MM.1S (cell line): ENCODE measurements at regions not wholly inside any gene's neighbourhood (a gene's known extent, or its start where the extent isn't known, plus 50 kb on each side); places are given as distances from the start of the nearest gene placed in this dataset.

Experiments used
- DNase-seq: peaks from one replicate; pipeline ENCODE4 v3.0.0-alpha.2; 2015
- H2AFZ ChIP-seq: fragments of 300-600 bp; sonication (generic); 2 replicates; pipeline ENCODE4 v1.6.0; 2016; ENCODE audit warnings: antibody characterized with exemption, low read length
- H3F3A ChIP-seq: fragments of 300-600 bp; sonication (generic); 2 replicates; pipeline ENCODE4 v1.6.1; 2016; ENCODE audit warnings: mild to moderate bottlenecking, antibody characterized with exemption, low read length, moderate library complexity, mixed read lengths; ENCODE audit not compliant: insufficient read depth
- H3K27ac ChIP-seq: fragments of 300-600 bp; sonication (generic); 2 replicates; pipeline ENCODE4 v1.5.1; 2016; ENCODE audit warnings: mild to moderate bottlenecking, low read length
- H3K27me3 ChIP-seq: fragments of 300-600 bp; sonication (generic); replicated peaks from 2 replicates; pipeline ENCODE4 v1.6.0; 2016; ENCODE audit warnings: low read length; ENCODE audit not compliant: insufficient read depth
- H3K36me3 ChIP-seq: fragments of 300-600 bp; sonication (generic); replicated peaks from 2 replicates; pipeline ENCODE4 v1.6.1; 2016; ENCODE audit warnings: mild to moderate bottlenecking, low read length, mixed read lengths; ENCODE audit not compliant: insufficient read depth
- H3K4me1 ChIP-seq: fragments of 300-600 bp; sonication (generic); 2 replicates; pipeline ENCODE4 v1.6.1; 2016; ENCODE audit warnings: low read length, mixed read lengths
- H3K4me2 ChIP-seq: fragments of 300-600 bp; sonication (generic); 2 replicates; pipeline ENCODE4 v1.6.0; 2016; ENCODE audit warnings: low read depth, low read length
- H3K4me3 ChIP-seq: fragments of 300-600 bp; sonication (generic); 2 replicates; pipeline ENCODE4 v1.5.1; 2016; ENCODE audit warnings: low read length, mixed read lengths
- H3K79me2 ChIP-seq: fragments of 300-600 bp; sonication (generic); 2 replicates; pipeline ENCODE4 v1.6.1; 2016; ENCODE audit warnings: mixed run types, low read length, mixed read lengths
- H3K9ac ChIP-seq: fragments of 300-600 bp; sonication (generic); 2 replicates; pipeline ENCODE4 v1.6.1; 2016; ENCODE audit warnings: low read length, mixed read lengths
- H3K9me2 ChIP-seq: fragments of 300-600 bp; sonication (generic); replicated peaks from 2 replicates; pipeline ENCODE4 v1.6.1; 2016; ENCODE audit warnings: mild to moderate bottlenecking, low read length, mixed read lengths; ENCODE audit not compliant: insufficient read depth
- H3K9me3 ChIP-seq: fragments of 300-600 bp; sonication (generic); replicated peaks from 2 replicates; pipeline ENCODE4 v1.6.1; 2016; ENCODE audit warnings: mild to moderate bottlenecking, low read length, mixed read lengths; ENCODE audit not compliant: insufficient read depth
- H4K20me1 ChIP-seq: fragments of 300-600 bp; sonication (generic); 2 replicates; pipeline ENCODE4 v1.6.1; 2016; ENCODE audit warnings: mild to moderate bottlenecking, low read length, moderate library complexity, mixed read lengths; ENCODE audit not compliant: insufficient read depth
- EZH2 ChIP-seq: fragments of 300-600 bp; sonication (generic); optimal IDR thresholded peaks from 2 replicates; pipeline ENCODE3; 2017; ENCODE audit warnings: low read depth, mild to moderate bottlenecking, antibody characterized with exemption, low read length, mixed read lengths
- EZH2phosphoT487 ChIP-seq: fragments of 300-600 bp; sonication (generic); IDR thresholded peaks from 2 replicates; pipeline ENCODE4 v1.6.1; 2018; ENCODE audit warnings: antibody characterized with exemption, low read length
- TF ChIP-seq, protein P1 (sequence below): fragments of 300-600 bp; sonication (generic); IDR thresholded peaks from 2 replicates; pipeline ENCODE4 v1.5.1; 2016; ENCODE audit warnings: antibody characterized with exemption, low read length, mixed read lengths

DNA sequence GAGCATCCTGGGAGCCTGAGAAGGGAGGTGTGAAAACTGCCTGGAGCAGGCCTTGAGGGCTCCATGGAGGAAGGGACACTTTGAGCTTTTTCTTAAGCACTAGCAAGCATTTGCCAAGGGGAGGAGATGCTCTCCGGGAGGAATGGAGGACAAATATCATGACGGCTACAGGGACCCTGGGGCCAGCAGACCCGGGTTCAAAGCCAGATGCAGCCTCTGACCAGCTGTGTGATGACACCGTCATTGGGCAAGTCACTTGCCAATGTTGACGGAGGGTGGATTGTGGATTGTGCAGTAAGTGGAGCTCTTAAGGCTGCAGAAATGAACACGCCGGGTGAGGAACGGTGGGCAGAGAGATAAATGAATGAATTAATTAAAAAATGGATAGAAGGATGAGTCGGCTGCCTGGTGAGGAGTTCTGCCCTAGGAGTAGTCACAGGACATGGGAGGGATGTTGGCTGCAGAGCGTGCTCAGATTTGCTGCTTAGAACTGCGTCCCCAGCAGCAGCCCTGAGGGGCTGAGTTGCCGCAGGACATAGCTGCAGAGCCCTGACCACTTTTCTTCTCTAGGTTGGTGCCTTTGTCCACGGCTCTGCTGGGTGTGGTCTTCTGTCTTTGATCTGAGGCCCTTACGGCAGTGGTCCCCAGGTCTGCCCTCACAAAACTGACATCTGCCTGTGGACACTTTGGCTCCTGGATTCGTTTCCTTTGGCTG, 507.6 kb downstream of the NPHP4 start:
- TF ChIP-seq EZH2 (no peak), EZH2phosphoT487 (no peak)
- TF ChIP-seq, protein P1, sequence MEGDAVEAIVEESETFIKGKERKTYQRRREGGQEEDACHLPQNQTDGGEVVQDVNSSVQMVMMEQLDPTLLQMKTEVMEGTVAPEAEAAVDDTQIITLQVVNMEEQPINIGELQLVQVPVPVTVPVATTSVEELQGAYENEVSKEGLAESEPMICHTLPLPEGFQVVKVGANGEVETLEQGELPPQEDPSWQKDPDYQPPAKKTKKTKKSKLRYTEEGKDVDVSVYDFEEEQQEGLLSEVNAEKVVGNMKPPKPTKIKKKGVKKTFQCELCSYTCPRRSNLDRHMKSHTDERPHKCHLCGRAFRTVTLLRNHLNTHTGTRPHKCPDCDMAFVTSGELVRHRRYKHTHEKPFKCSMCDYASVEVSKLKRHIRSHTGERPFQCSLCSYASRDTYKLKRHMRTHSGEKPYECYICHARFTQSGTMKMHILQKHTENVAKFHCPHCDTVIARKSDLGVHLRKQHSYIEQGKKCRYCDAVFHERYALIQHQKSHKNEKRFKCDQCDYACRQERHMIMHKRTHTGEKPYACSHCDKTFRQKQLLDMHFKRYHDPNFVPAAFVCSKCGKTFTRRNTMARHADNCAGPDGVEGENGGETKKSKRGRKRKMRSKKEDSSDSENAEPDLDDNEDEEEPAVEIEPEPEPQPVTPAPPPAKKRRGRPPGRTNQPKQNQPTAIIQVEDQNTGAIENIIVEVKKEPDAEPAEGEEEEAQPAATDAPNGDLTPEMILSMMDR = no peak
- no peak for DNase-seq
- Histone ChIP-seq H3K9me3 (no peaks in the 10 kb centered on the region), H4K20me1 (no peaks in the 10 kb centered on the region), H3K4me3 (no peak overlapping the region), H3K9ac (no peak overlapping the region), H3K4me1 (no peaks in the 10 kb centered on the region), H3K27me3 (peaks cover 86% of the 10 kb centered on the region), H3K79me2 (no peaks in the 10 kb centered on the region), H3K9me2 (no peaks in the 10 kb centered on the region), H3K27ac (no peak overlapping the region), H3F3A (no peaks in the 10 kb centered on the region), H2AFZ (no peak overlapping the region), H3K36me3 (no peaks in the 10 kb centered on the region), H3K4me2 (no peak overlapping the region)

DNA sequence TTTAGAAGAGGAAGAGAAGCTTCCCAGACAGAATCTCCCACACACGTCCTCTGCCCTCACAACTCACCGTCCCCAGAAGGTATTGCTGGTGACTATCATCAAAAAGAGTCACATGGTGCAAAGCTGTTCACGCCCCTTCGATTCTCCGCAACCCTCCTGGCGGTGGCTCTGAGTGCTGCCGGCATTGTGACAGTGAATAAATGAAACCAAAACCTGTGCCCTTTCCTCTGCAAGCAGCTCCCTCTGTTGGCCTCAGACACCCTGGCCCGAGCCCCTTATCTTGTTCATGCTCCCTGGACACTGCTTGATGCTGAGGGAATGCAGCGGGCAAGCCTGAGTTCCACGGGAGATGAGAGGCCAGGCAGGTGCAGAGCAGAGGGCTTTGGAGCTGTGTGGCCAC, 510.3 kb downstream of the NPHP4 start:
- Histone ChIP-seq H3K4me2 (peak overlapping the region; percentile 47; the same call in 1 of the 2 replicates), H2AFZ (no peak overlapping the region; the same call in 1 of the 2 replicates), H3K4me3 (no peak overlapping the region), H3K4me1 (no peaks in the 10 kb centered on the region), H3K9ac (no peak overlapping the region), H4K20me1 (no peaks in the 10 kb centered on the region), H3K27me3 (peaks cover 97% of the 10 kb centered on the region), H3K79me2 (no peaks in the 10 kb centered on the region), H3K9me3 (no peaks in the 10 kb centered on the region), H3K36me3 (no peaks in the 10 kb centered on the region), H3K27ac (no peak overlapping the region), H3K9me2 (no peaks in the 10 kb centered on the region), H3F3A (no peaks in the 10 kb centered on the region)
- TF ChIP-seq EZH2 (no peak), EZH2phosphoT487 (no peak)
- TF ChIP-seq, protein P1 = peak; percentile 55
- DNase-seq = peak; percentile 54

DNA sequence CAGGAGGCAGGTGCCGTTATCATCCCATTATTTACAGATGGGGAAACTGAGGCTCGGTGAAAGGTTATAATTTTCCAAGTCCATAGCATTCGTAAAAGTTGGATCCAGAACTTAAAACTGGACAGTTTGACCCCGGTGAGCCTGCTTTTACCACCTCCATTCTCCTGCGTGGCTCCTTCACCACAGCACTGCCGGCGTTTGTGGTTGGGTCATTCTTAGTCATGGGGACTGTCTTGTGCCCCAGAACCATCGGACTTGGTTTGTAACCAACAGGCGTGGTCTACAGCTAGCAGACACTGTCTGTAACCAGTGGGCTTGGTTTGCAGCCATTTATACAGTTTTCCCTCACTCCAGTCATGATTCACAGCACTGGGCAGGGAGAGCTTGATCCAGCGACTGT, 511.3 kb downstream of the NPHP4 start:
- H3K4me2 ChIP-seq = no peak overlapping the region
- H3K4me1 ChIP-seq = no peaks in the 10 kb centered on the region
- H3K9me2 ChIP-seq = no peaks in the 10 kb centered on the region
- no peak overlapping the region for H3K9ac ChIP-seq
- DNase-seq = no peak
- H3K27ac ChIP-seq = no peak overlapping the region
- H3F3A ChIP-seq = no peaks in the 10 kb centered on the region
- no peak overlapping the region for H2AFZ ChIP-seq
- H3K36me3 ChIP-seq = no peaks in the 10 kb centered on the region
- no peaks in the 10 kb centered on the region for H4K20me1 ChIP-seq
- H3K9me3 ChIP-seq = no peaks in the 10 kb centered on the region
- TF ChIP-seq, protein P1 = no peak
- TF ChIP-seq EZH2 = no peak
- no peak for TF ChIP-seq EZH2phosphoT487
- peaks cover 97% of the 10 kb centered on the region for H3K27me3 ChIP-seq
- no peak overlapping the region for H3K4me3 ChIP-seq
- no peaks in the 10 kb centered on the region for H3K79me2 ChIP-seq
